ENCODE measurements at regions not wholly inside any gene's neighbourhood (a gene's known extent, or its start where the extent isn't known, plus 50 kb on each side); places are given as distances from the start of the nearest gene placed in this dataset.

- TF ChIP-seq CTCF (IDR thresholded peaks at IDR 0.05) (no peak), POLR2A (IDR thresholded peaks at IDR 0.05) (no peak), POLR2AphosphoS5 (IDR thresholded peaks at IDR 0.05) (no peak)
Measured at GRCh38 chr20:11178946-11179654, 505.3 kb upstream of the JAG1 start.
